ENCODE measurements at regions not wholly inside any gene's neighbourhood (a gene's known extent, or its start where the extent isn't known, plus 50 kb on each side); places are given as distances from the start of the nearest gene placed in this dataset.

- TF ChIP-seq CTCF (IDR thresholded peaks at IDR 0.05) (no peak), POLR2A (IDR thresholded peaks at IDR 0.05) (no peak)
Measured at GRCh38 chr17:13678841-13679240, 77.1 kb upstream of the HS3ST3A1 start.

All from thyroid gland (tissue), 4 donors.